ENCODE measurements at regions not wholly inside any gene's neighbourhood (a gene's known extent, or its start where the extent isn't known, plus 50 kb on each side); places are given as distances from the start of the nearest gene placed in this dataset.

- peak; percentile 84 for DNase-seq
Observed at GRCh38 chr10:94194256-94194655, 168.5 kb downstream of the NOC3L start.

- DNase-seq: no peak
Observed at GRCh38 chr10:94197241-94197640, 165.5 kb downstream of the NOC3L start.

GRCh38 chr10:94198324-94198723 lies 164.4 kb downstream of the NOC3L start:
- no peak for DNase-seq

GRCh38 chr10:94199565-94199964 lies 163.2 kb downstream of the NOC3L start:
- DNase-seq: no peak

- peak; percentile 58 for DNase-seq
Observed at GRCh38 chr10:94200146-94200837, 162.4 kb downstream of the NOC3L start.

GRCh38 chr10:94205396-94205831 lies 157.3 kb downstream of the NOC3L start:
- DNase-seq: no peak

GRCh38 chr10:94206176-94206575 lies 156.6 kb downstream of the NOC3L start:
- DNase-seq: no peak

GRCh38 chr10:94208315-94208714 lies 154.4 kb downstream of the NOC3L start:
- DNase-seq: no peak

GRCh38 chr10:94210440-94211168 lies 152.1 kb downstream of the NOC3L start:
- DNase-seq: no peak

- DNase-seq: no peak
Observed at GRCh38 chr10:94211169-94211510, 151.6 kb downstream of the NOC3L start.

- DNase-seq: no peak
Observed at GRCh38 chr10:94213001-94213530, 149.7 kb downstream of the NOC3L start.

- DNase-seq: no peak
Observed at GRCh38 chr10:94213980-94214379, 148.8 kb downstream of the NOC3L start.

GRCh38 chr10:94214481-94214893 lies 148.3 kb downstream of the NOC3L start:
- DNase-seq: no peak

- no peak for DNase-seq
Observed at GRCh38 chr10:94216201-94216600, 146.5 kb downstream of the NOC3L start.

GRCh38 chr10:94217411-94217810 lies 145.3 kb downstream of the NOC3L start:
- no peak for DNase-seq

GRCh38 chr10:94218493-94219183 lies 144.1 kb downstream of the NOC3L start:
- no peak for DNase-seq

- peak; percentile 19 for DNase-seq
Observed at GRCh38 chr10:94219829-94220228, 142.9 kb downstream of the NOC3L start.

- DNase-seq: no peak
Observed at GRCh38 chr10:94220717-94221116, 142.0 kb downstream of the NOC3L start.

GRCh38 chr10:94223702-94224370 lies 138.9 kb downstream of the NOC3L start:
- DNase-seq: no peak

- peak; percentile 16 for DNase-seq
Observed at GRCh38 chr10:94224656-94225055, 138.1 kb downstream of the NOC3L start.

GRCh38 chr10:94225589-94225988 lies 137.2 kb downstream of the NOC3L start:
- DNase-seq: no peak

- DNase-seq: no peak
Observed at GRCh38 chr10:94230134-94230785, 132.5 kb downstream of the NOC3L start.
